ENCODE measurements at regions not wholly inside any gene's neighbourhood (a gene's known extent, or its start where the extent isn't known, plus 50 kb on each side); places are given as distances from the start of the nearest gene placed in this dataset.

DNA sequence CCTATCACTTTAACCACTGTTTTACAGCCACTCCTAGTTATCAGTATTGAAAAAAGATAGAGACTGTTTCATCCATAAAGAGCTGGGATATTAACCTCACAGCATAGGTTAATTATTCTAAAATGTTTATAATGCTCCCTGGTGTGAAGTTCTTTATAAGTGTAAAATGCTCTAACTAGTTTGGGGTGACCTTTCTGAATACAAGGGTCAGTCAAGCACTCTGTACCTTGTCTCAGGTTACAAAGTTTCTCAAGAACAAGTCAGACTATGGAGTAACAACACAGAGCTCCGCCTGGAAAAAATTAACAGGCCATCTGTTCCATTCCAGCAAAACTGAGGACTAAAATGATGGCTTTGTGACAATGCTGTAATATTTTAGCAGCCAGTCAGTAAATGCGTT lies 107.4 kb downstream of the NOL4 start:
- Histone ChIP-seq H2AFZ (ENCODE audit: low read length) (no peak overlapping the region), H4K20me1 (ENCODE audit: control insufficient read depth, extremely low read depth, insufficient read depth, low read length) (no peaks in the 10 kb centered on the region), H3K9me3 (ENCODE audit: control insufficient read depth, insufficient read depth, low read depth, low read length) (no peaks in the 10 kb centered on the region), H3K9ac (ENCODE audit: insufficient read depth, low read length) (no peak overlapping the region), H3K27me3 (ENCODE audit: control insufficient read depth, insufficient read depth, low read length) (no peaks in the 10 kb centered on the region), H3K4me2 (ENCODE audit: extremely low read depth, insufficient read depth, low read length) (no peak overlapping the region), H3K4me3 (replicated peaks in 1 of 4; ENCODE audit: control extremely low read depth in 1 of 4, insufficient read depth in 1 of 4, low read depth in 3 of 4, low read length in 4 of 4) (no peak overlapping the region), H3K27ac (ENCODE audit: insufficient read depth, low read length) (no peak overlapping the region), H3K4me1 (ENCODE audit: control insufficient read depth, extremely low read depth, insufficient read depth, low read length) (no peaks in the 10 kb centered on the region), H3K79me2 (ENCODE audit: control insufficient read depth, insufficient read depth, low read length) (no peaks in the 10 kb centered on the region), H3K36me3 (ENCODE audit: control insufficient read depth, insufficient read depth, low read length) (no peaks in the 10 kb centered on the region)
- no peak for DNase-seq (ENCODE audit: low read depth in 2 of 2)
- TF ChIP-seq, protein P1, sequence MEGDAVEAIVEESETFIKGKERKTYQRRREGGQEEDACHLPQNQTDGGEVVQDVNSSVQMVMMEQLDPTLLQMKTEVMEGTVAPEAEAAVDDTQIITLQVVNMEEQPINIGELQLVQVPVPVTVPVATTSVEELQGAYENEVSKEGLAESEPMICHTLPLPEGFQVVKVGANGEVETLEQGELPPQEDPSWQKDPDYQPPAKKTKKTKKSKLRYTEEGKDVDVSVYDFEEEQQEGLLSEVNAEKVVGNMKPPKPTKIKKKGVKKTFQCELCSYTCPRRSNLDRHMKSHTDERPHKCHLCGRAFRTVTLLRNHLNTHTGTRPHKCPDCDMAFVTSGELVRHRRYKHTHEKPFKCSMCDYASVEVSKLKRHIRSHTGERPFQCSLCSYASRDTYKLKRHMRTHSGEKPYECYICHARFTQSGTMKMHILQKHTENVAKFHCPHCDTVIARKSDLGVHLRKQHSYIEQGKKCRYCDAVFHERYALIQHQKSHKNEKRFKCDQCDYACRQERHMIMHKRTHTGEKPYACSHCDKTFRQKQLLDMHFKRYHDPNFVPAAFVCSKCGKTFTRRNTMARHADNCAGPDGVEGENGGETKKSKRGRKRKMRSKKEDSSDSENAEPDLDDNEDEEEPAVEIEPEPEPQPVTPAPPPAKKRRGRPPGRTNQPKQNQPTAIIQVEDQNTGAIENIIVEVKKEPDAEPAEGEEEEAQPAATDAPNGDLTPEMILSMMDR (conservative IDR thresholded peaks at IDR 0.05 in 1 of 2, IDR thresholded peaks at IDR 0.05 in 1 of 2; ENCODE audit: low read depth in 1 of 2, low read length in 2 of 2), result no peak
- TF ChIP-seq EZH2 (IDR thresholded peaks at IDR 0.05; ENCODE audit: low read length, missing control alignments), result no peak

- peak in 1 of 2 donors; percentile 61 for DNase-seq (ENCODE audit: low read depth in 2 of 2)
- no peak overlapping the region for H3K4me3 ChIP-seq (replicated peaks in 1 of 4; ENCODE audit: control extremely low read depth in 1 of 4, insufficient read depth in 1 of 4, low read depth in 3 of 4, low read length in 4 of 4)
- H3K9me3 ChIP-seq (ENCODE audit: control insufficient read depth, insufficient read depth, low read depth, low read length), result no peaks in the 10 kb centered on the region
- H3K4me1 ChIP-seq (ENCODE audit: control insufficient read depth, extremely low read depth, insufficient read depth, low read length), result no peaks in the 10 kb centered on the region
- no peak overlapping the region for H2AFZ ChIP-seq (ENCODE audit: low read length)
- no peaks in the 10 kb centered on the region for H3K27me3 ChIP-seq (ENCODE audit: control insufficient read depth, insufficient read depth, low read length)
- no peak overlapping the region for H3K27ac ChIP-seq (ENCODE audit: insufficient read depth, low read length)
- H4K20me1 ChIP-seq (ENCODE audit: control insufficient read depth, extremely low read depth, insufficient read depth, low read length), result no peaks in the 10 kb centered on the region
- H3K79me2 ChIP-seq (ENCODE audit: control insufficient read depth, insufficient read depth, low read length), result no peaks in the 10 kb centered on the region
- no peaks in the 10 kb centered on the region for H3K36me3 ChIP-seq (ENCODE audit: control insufficient read depth, insufficient read depth, low read length)
- H3K9ac ChIP-seq (ENCODE audit: insufficient read depth, low read length), result no peak overlapping the region
- no peak overlapping the region for H3K4me2 ChIP-seq (ENCODE audit: extremely low read depth, insufficient read depth, low read length)
- no peak for TF ChIP-seq EZH2 (IDR thresholded peaks at IDR 0.05; ENCODE audit: low read length, missing control alignments)
- TF ChIP-seq, protein P1 (conservative IDR thresholded peaks at IDR 0.05 in 1 of 2, IDR thresholded peaks at IDR 0.05 in 1 of 2; ENCODE audit: low read depth in 1 of 2, low read length in 2 of 2), result no peak
These were observed 109.2 kb downstream of the NOL4 start for GRCh38 chr18:34115409-34116081.

DNA sequence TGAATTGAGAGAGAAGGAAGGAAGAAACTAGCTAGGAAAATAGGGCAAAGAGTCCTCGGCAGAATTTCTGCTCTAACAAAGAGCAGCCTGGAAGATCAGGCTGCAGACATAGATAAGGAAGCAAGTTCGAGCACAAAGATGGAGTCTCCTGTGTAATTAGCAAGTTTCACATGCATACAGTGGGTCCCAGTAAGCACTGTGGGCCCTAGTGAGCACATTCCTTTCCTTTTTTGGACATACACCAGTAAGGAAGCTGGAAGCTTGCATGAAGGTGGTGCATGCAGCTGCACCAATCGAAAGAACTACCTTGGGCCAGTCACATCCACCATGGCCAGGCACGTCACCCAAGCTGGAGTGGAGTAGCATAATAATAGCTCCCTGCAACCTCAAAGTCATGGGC lies 109.7 kb downstream of the NOL4 start:
- no peak overlapping the region for H3K4me2 ChIP-seq (ENCODE audit: extremely low read depth, insufficient read depth, low read length)
- H3K27ac ChIP-seq (ENCODE audit: insufficient read depth, low read length), result no peak overlapping the region
- H3K9me3 ChIP-seq (ENCODE audit: control insufficient read depth, insufficient read depth, low read depth, low read length), result no peaks in the 10 kb centered on the region
- H4K20me1 ChIP-seq (ENCODE audit: control insufficient read depth, extremely low read depth, insufficient read depth, low read length), result no peaks in the 10 kb centered on the region
- no peaks in the 10 kb centered on the region for H3K27me3 ChIP-seq (ENCODE audit: control insufficient read depth, insufficient read depth, low read length)
- H3K9ac ChIP-seq (ENCODE audit: insufficient read depth, low read length), result no peak overlapping the region
- peak in 1 of 2 donors; percentile 9 for DNase-seq (ENCODE audit: low read depth in 2 of 2)
- H3K4me3 ChIP-seq (replicated peaks in 1 of 4; ENCODE audit: control extremely low read depth in 1 of 4, insufficient read depth in 1 of 4, low read depth in 3 of 4, low read length in 4 of 4), result no peak overlapping the region
- no peaks in the 10 kb centered on the region for H3K36me3 ChIP-seq (ENCODE audit: control insufficient read depth, insufficient read depth, low read length)
- TF ChIP-seq, protein P1 (conservative IDR thresholded peaks at IDR 0.05 in 1 of 2, IDR thresholded peaks at IDR 0.05 in 1 of 2; ENCODE audit: low read depth in 1 of 2, low read length in 2 of 2), result no peak
- TF ChIP-seq EZH2 (IDR thresholded peaks at IDR 0.05; ENCODE audit: low read length, missing control alignments), result no peak
- no peaks in the 10 kb centered on the region for H3K4me1 ChIP-seq (ENCODE audit: control insufficient read depth, extremely low read depth, insufficient read depth, low read length)
- H3K79me2 ChIP-seq (ENCODE audit: control insufficient read depth, insufficient read depth, low read length), result no peaks in the 10 kb centered on the region
- no peak overlapping the region for H2AFZ ChIP-seq (ENCODE audit: low read length)
